ENCODE measurements at regions not wholly inside any gene's neighbourhood (a gene's known extent, or its start where the extent isn't known, plus 50 kb on each side); places are given as distances from the start of the nearest gene placed in this dataset.

DNA sequence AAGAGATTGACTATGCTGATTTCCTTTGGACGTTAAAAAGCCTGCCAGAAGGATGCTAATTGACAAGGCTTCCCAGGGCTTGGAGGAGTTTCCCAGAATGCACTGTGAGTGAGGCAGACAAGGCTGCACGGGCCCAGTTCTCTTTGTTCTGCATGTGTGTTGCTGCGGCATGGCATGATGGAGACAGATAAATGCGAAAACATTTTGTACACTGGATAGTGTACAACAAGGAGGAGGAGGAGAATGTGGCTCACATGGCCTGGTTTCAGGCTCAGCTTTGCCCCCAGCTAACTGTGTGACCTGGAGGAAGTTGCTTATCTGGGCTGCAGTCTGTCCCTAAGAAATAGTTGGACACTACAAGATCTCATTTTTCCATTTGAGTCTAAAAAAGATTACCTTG, 135.5 kb upstream of the CPEB4 start (continued):
- TF ChIP-seq, protein P1, sequence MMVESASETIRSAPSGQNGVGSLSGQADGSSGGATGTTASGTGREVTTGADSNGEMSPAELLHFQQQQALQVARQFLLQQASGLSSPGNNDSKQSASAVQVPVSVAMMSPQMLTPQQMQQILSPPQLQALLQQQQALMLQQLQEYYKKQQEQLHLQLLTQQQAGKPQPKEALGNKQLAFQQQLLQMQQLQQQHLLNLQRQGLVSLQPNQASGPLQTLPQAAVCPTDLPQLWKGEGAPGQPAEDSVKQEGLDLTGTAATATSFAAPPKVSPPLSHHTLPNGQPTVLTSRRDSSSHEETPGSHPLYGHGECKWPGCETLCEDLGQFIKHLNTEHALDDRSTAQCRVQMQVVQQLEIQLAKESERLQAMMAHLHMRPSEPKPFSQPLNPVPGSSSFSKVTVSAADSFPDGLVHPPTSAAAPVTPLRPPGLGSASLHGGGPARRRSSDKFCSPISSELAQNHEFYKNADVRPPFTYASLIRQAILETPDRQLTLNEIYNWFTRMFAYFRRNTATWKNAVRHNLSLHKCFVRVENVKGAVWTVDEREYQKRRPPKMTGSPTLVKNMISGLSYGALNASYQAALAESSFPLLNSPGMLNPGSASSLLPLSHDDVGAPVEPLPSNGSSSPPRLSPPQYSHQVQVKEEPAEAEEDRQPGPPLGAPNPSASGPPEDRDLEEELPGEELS (CRISPR knock-in tag; IDR thresholded peaks at IDR 0.05; ENCODE audit: borderline replicate concordance), result no peak

DNA sequence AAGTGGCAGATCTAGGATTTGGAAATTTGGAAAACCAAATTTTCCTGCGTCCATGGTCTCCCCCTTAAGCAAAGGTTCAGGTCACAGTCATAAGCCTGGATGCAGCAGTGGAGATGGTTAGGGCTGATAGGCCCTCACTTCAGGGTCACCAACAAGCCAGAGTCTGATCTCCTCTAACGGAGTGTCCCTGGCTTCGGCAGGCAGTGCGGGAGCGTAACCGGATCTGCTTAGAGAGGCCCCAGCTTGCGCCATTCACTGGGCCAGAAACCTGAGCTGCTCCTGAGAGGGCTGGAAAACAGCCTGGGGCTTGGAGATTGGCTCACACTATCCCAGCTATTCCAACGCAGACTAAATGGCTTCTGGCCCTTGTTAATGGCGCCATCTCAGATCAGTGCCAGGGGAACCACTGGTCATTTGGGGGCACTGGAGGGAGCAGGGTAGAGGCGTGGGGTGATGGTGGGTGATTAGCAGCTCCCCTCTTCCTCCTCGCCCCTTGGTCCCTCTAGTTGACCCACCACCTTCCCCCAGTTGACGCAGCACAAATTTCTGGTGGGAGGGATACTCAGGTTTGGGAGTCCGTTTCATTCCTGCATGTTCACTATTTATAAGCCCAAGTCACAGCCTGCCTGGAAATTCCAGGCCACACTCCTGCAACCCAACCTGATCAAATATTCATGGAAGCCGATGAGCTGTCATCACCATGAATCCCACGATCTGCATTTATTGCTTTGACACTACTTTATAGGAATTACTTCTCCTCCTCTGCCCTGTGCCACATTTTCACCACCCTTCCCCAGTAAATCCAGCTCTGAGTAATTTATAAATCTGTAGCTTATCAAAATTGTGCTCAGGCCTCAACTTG, 134.6 kb upstream of the CPEB4 start:
- Histone ChIP-seq H3K27ac (ENCODE audit: extremely low read depth, low read depth, low read length) (peak overlapping the region; percentile 38; the same call in 2 of the 3 replicates), H3K4me1 (replicated peaks in 1 of 2; ENCODE audit: control insufficient read depth in 2 of 2, insufficient read depth in 2 of 2, low read length in 2 of 2) (peaks cover 5 to 13% of the 10 kb centered on the region in 2 experiments; a peak in 3 of 5 replicates)
- POLR2A ChIA-PET, result interaction anchor here (0.6 to 1.8 kb wide), 9 partner anchors 9 to 880 kb away, joined by 3 to 11 read pairs (median 4); no protein-coding TSS in a partner anchor
- TF ChIP-seq NEUROD1 (IDR thresholded peaks at IDR 0.05; ENCODE audit: borderline replicate concordance, low read depth, low read length, partially characterized antibody) (peak; percentile 11), SPI1 (IDR thresholded peaks at IDR 0.05; ENCODE audit: borderline replicate concordance, low read depth, low read length) (no peak), HNRNPLL (IDR thresholded peaks at IDR 0.05; ENCODE audit: low read depth, low read length, poor library complexity, severe bottlenecking) (peak; percentile 89), RCOR1 (IDR thresholded peaks at IDR 0.05; ENCODE audit: borderline replicate concordance in 1 of 2, low read depth in 2 of 2, low read length in 2 of 2) (peak in 1 of 2 experiments; percentile 26; a peak in 1 of 4 replicates), NRF1 (conservative IDR thresholded peaks at IDR 0.05 in 1 of 2, IDR thresholded peaks at IDR 0.05 in 1 of 2) (peak; percentile 50 to 64), JUND (IDR thresholded peaks at IDR 0.05; ENCODE audit: borderline replicate concordance, low read depth, low read length) (no peak), JUND (tag; IDR thresholded peaks at IDR 0.05; ENCODE audit: borderline replicate concordance, low read depth, low read length) (no peak; the same call in 2 of the 3 replicates), CEBPB (tag; IDR thresholded peaks at IDR 0.05) (peak; percentile 85)
- TF ChIP-seq, protein P2, sequence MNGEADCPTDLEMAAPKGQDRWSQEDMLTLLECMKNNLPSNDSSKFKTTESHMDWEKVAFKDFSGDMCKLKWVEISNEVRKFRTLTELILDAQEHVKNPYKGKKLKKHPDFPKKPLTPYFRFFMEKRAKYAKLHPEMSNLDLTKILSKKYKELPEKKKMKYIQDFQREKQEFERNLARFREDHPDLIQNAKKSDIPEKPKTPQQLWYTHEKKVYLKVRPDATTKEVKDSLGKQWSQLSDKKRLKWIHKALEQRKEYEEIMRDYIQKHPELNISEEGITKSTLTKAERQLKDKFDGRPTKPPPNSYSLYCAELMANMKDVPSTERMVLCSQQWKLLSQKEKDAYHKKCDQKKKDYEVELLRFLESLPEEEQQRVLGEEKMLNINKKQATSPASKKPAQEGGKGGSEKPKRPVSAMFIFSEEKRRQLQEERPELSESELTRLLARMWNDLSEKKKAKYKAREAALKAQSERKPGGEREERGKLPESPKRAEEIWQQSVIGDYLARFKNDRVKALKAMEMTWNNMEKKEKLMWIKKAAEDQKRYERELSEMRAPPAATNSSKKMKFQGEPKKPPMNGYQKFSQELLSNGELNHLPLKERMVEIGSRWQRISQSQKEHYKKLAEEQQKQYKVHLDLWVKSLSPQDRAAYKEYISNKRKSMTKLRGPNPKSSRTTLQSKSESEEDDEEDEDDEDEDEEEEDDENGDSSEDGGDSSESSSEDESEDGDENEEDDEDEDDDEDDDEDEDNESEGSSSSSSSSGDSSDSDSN (IDR thresholded peaks at IDR 0.05; ENCODE audit: borderline replicate concordance in 1 of 2, low read depth in 2 of 2, low read length in 2 of 2), result peak in 1 of 2 experiments; percentile 49; a peak in 1 of 4 replicates
- TF ChIP-seq, protein P3, sequence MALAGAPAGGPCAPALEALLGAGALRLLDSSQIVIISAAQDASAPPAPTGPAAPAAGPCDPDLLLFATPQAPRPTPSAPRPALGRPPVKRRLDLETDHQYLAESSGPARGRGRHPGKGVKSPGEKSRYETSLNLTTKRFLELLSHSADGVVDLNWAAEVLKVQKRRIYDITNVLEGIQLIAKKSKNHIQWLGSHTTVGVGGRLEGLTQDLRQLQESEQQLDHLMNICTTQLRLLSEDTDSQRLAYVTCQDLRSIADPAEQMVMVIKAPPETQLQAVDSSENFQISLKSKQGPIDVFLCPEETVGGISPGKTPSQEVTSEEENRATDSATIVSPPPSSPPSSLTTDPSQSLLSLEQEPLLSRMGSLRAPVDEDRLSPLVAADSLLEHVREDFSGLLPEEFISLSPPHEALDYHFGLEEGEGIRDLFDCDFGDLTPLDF (CRISPR knock-in tag; IDR thresholded peaks at IDR 0.05), result no peak

More for the DNA sequence above, 134.6 kb upstream of the CPEB4 start:
- Histone ChIP-seq H3K9me3 (replicated peaks; ENCODE audit: control insufficient read depth, insufficient read depth, low read depth, low read length) (no peaks in the 10 kb centered on the region), H3K9me1 (ENCODE audit: control insufficient read depth, insufficient read depth, low read length) (no peaks in the 10 kb centered on the region), H3K4me3 (no peak overlapping the region), H3K36me3 (ENCODE audit: control insufficient read depth, insufficient read depth, low read length) (no peaks in the 10 kb centered on the region), H4K20me1 (replicated peaks; ENCODE audit: control insufficient read depth, insufficient read depth, low read length) (no peaks in the 10 kb centered on the region), H3K27me3 (ENCODE audit: control insufficient read depth in 2 of 2, insufficient read depth in 2 of 2, low read length in 2 of 2) (no peaks in the 10 kb centered on the region), H3K79me2 (ENCODE audit: control insufficient read depth, insufficient read depth, low read length) (no peaks in the 10 kb centered on the region), H2AFZ (ENCODE audit: low read depth, low read length) (peak overlapping the region; percentile 80), H3K4me2 (ENCODE audit: insufficient read depth, low read length) (peak overlapping the region; percentile 37), H3K9ac (ENCODE audit: insufficient read depth in 1 of 2, low read depth in 2 of 2, low read length in 2 of 2) (peak overlapping the region in 1 of 2 experiments; percentile 46; a peak in 1 of 4 replicates)
- DNase-seq (ENCODE audit: extremely low read depth in 1 of 4, low spot score in 3 of 4) (peak; percentile 31 to 70 (median 46)), ATAC-seq (peak; percentile 88), FAIRE-seq (peak; percentile 52)
- BruUV-seq (replicated peaks), result no TSS peak
- CTCF ChIA-PET (ENCODE audit: low intra/inter-chr PET ratio), result no interaction called here
- 35% methylated on average over 15 of the region's 15 CpGs for WGBS (ENCODE audit: insufficient coverage, low coverage, missing lambda C conversion rate)
- intact Hi-C loops (cut with micrococcal nuclease) (no loop called here), in situ Hi-C loops (cut with MboI) (no loop called here)

Data from K562 (cell line).